HCT116 (cell line): ENCODE measurements at regions not wholly inside any gene's neighbourhood (a gene's known extent, or its start where the extent isn't known, plus 50 kb on each side); places are given as distances from the start of the nearest gene placed in this dataset.

Experiments
- ATAC-seq: fragments of 200-7000 bp; cut with Tn5 transposase; 2 replicates; pipeline ENCODE4 v1.9.1; 2020; ENCODE audit warnings: mild to moderate bottlenecking, moderate library complexity
- BruUV-seq: library from RNA; stranded (reverse); fragments of 400-500 nt; replicated peaks from 2 replicates; lab custom pipeline; 2021; lab: Mats Ljungman, UMichigan
- CTCF ChIA-PET: fragments of 300-600 bp; sonication (Branson Sonifier 250); formaldehyde crosslinking; loops from one replicate; lab custom pipeline; 2021; ENCODE audit warnings: antibody characterized with exemption; lab: Charles Lee
- POLR2A ChIA-PET: fragments of 300-600, 350-600 bp; sonication (Branson Sonifier 250); formaldehyde crosslinking; loops from one replicate; lab custom pipeline; 2021; ENCODE audit warnings: antibody characterized with exemption; lab: Charles Lee
- RAD21 ChIA-PET, 2 experiments: fragments of 300-600 bp; sonication (Branson Sonifier 250); formaldehyde crosslinking; loops; one replicate each; lab custom pipeline; 2023; ENCODE audit warnings: low total read pairs in 2 of 2; ENCODE audit not compliant: uncharacterized antibody in 2 of 2, unreplicated experiment in 2 of 2, low non-redundant PET in 1 of 2; lab: Charles Lee
- DNase-seq: peaks from one replicate; pipeline ENCODE4 v3.0.0-alpha.2; 2010; ENCODE audit warnings: low read depth, low spot score
- H2AFZ ChIP-seq: fragments of 200-600 bp; shearing (Covaris generic), sonication (generic); 2 replicates; pipeline ENCODE4 v1.6.1; 2017; ENCODE audit warnings: low read depth, mixed run types, mixed read lengths, antibody characterized with exemption, low read length; ENCODE audit not compliant: poor library complexity, severe bottlenecking
- H3K27ac ChIP-seq: 2 replicates; pipeline ENCODE4 v1.5.1; 2012; ENCODE audit warnings: low read depth, low read length
- H3K27me3 ChIP-seq: fragments of 200-600 bp; sonication (generic); 2 replicates; pipeline ENCODE4 v1.6.1; 2016; ENCODE audit warnings: mixed run types, low read length, mixed read lengths; ENCODE audit not compliant: insufficient read depth
- H3K36me3 ChIP-seq, 2 experiments: fragments of 200-500 bp in 1 of 2; fragments of 200-600 bp in 1 of 2; sonication (Bioruptor generic) in 1 of 2; sonication (generic) in 1 of 2; 2 replicates each; pipeline versions ENCODE4 v1.5.1 to v1.6.1; 2014 to 2016; ENCODE audit warnings: low read length in 2 of 2, inconsistent platforms in 1 of 2, mixed read lengths in 1 of 2, mixed run types in 1 of 2; ENCODE audit not compliant: insufficient read depth in 2 of 2, control insufficient read depth in 1 of 2
- H3K4me1 ChIP-seq, 2 experiments: fragments of 200-600 bp in 1 of 2; sonication (generic) in 1 of 2; 2 replicates each; pipeline versions ENCODE4 v1.5.1 to v1.6.1; 2012 to 2017; ENCODE audit warnings: low read length in 2 of 2, inconsistent platforms in 1 of 2, mild to moderate bottlenecking in 1 of 2, mixed read lengths in 1 of 2, mixed run types in 1 of 2, moderate library complexity in 1 of 2; ENCODE audit not compliant: insufficient read depth in 2 of 2, control insufficient read depth in 1 of 2
- H3K4me2 ChIP-seq: fragments of 200-600 bp; sonication (generic); 2 replicates; pipeline ENCODE4 v1.6.1; 2017; ENCODE audit warnings: mixed run types, low read length, mixed read lengths
- H3K4me3 ChIP-seq, 2 experiments: fragments of 200-600 bp in 1 of 2; sonication (generic) in 1 of 2; replicated peaks in 1 of 2; 2 replicates each; pipeline ENCODE4 v1.5.1; 2011 to 2016; ENCODE audit warnings: low read length in 2 of 2, control low read depth in 1 of 2, low read depth in 1 of 2, mild to moderate bottlenecking in 1 of 2, mixed read lengths in 1 of 2, mixed run types in 1 of 2
- H3K79me2 ChIP-seq: fragments of 200-600 bp; sonication (generic); 2 replicates; pipeline ENCODE4 v1.6.1; 2017; ENCODE audit warnings: mild to moderate bottlenecking, mixed run types, low read length, moderate library complexity, mixed read lengths; ENCODE audit not compliant: insufficient read depth
- H3K9ac ChIP-seq: fragments of 200-600 bp; sonication (generic); 2 replicates; pipeline ENCODE4 v1.6.1; 2016; ENCODE audit warnings: low read length, mixed read lengths
- H3K9me2 ChIP-seq: fragments of 200-600 bp; sonication (generic), shearing (Covaris generic); 2 replicates; pipeline ENCODE4 v1.6.1; 2017; ENCODE audit warnings: mixed run types, mild to moderate bottlenecking, moderate library complexity; ENCODE audit not compliant: insufficient read depth
- H3K9me3 ChIP-seq, 2 experiments: fragments of 200-500 bp in 1 of 2; fragments of 200-600 bp in 1 of 2; sonication (Bioruptor generic) in 1 of 2; sonication (generic) in 1 of 2; 2 replicates each; pipeline ENCODE4 v1.6.1; 2014 to 2017; ENCODE audit warnings: low read length in 2 of 2, mixed read lengths in 2 of 2, inconsistent platforms in 1 of 2, low read depth in 1 of 2, mild to moderate bottlenecking in 1 of 2, mixed run types in 1 of 2, moderate library complexity in 1 of 2; ENCODE audit not compliant: control insufficient read depth in 1 of 2, insufficient read depth in 1 of 2
- H4K20me1 ChIP-seq: fragments of 200-600 bp; sonication (generic), shearing (Covaris generic); 2 replicates; pipeline ENCODE4 v1.6.1; 2017; ENCODE audit warnings: mixed run types, mild to moderate bottlenecking, moderate library complexity; ENCODE audit not compliant: insufficient read depth
- CEBPB ChIP-seq: IDR thresholded peaks from 2 replicates; pipeline ENCODE4 v1.6.1; 2012; ENCODE audit warnings: low read depth
- CTCF ChIP-seq, 3 experiments: fragments of 200-600 bp in 1 of 3; sonication (generic) in 1 of 3; IDR thresholded peaks in 2 of 3; conservative IDR thresholded peaks in 1 of 3; 2 replicates each; pipeline ENCODE4 v1.5.1; 2012 to 2017; ENCODE audit warnings: low read depth in 2 of 3, low read length in 2 of 3, antibody characterized with exemption in 1 of 3, borderline replicate concordance in 1 of 3, control low read depth in 1 of 3, mild to moderate bottlenecking in 1 of 3, mixed read lengths in 1 of 3, mixed run types in 1 of 3, moderate library complexity in 1 of 3; ENCODE audit not compliant: insufficient read depth in 1 of 3
- EGR1 ChIP-seq: IDR thresholded peaks from 2 replicates; pipeline ENCODE4 v1.6.1; 2012; ENCODE audit warnings: low read depth
- EZH2 ChIP-seq: fragments of 200-600 bp; sonication (generic); IDR thresholded peaks from 2 replicates; pipeline ENCODE4 v1.6.1; 2017; ENCODE audit warnings: antibody characterized with exemption, mixed run types
- MAX ChIP-seq: IDR thresholded peaks from 2 replicates; pipeline ENCODE4 v1.6.1; 2012
- REST ChIP-seq: IDR thresholded peaks from 2 replicates; pipeline ENCODE4 v1.6.1; 2012; ENCODE audit warnings: low read depth
- SIN3A ChIP-seq: IDR thresholded peaks from 2 replicates; pipeline ENCODE4 v1.6.1; 2012; ENCODE audit warnings: low read depth
- SP1 ChIP-seq: IDR thresholded peaks from 2 replicates; pipeline ENCODE4 v1.6.1; 2012; ENCODE audit warnings: low read depth
- TCF7L2 ChIP-seq: IDR thresholded peaks from 2 replicates; pipeline ENCODE4 v1.7.0; 2011; ENCODE audit warnings: borderline replicate concordance, inconsistent platforms; ENCODE audit not compliant: insufficient read depth, insufficient read length; ENCODE audit errors: extremely low read depth
- YY1 ChIP-seq: IDR thresholded peaks from 2 replicates; pipeline ENCODE4 v1.6.1; 2011; ENCODE audit warnings: low read length, low read depth, moderate library complexity, mild to moderate bottlenecking; ENCODE audit not compliant: insufficient replicate concordance; ENCODE audit errors: extremely low read depth
- ZBTB33 ChIP-seq: IDR thresholded peaks from 2 replicates; pipeline ENCODE4 v1.6.1; 2011; ENCODE audit warnings: mild to moderate bottlenecking, low read length, moderate library complexity; ENCODE audit not compliant: insufficient replicate concordance; ENCODE audit errors: extremely low read depth
- ZFX ChIP-seq: fragments of 450-650 bp; IDR thresholded peaks from 2 replicates; pipeline ENCODE4 v1.6.1; 2017
- ZNF274 ChIP-seq: fragments of 200-500 bp; sonication (Bioruptor generic); IDR thresholded peaks from 2 replicates; pipeline ENCODE4 v1.6.1; 2014; ENCODE audit warnings: mild to moderate bottlenecking, low read depth, low read length, inconsistent platforms
- intact Hi-C: fragments of 100-400 bp; cut with micrococcal nuclease; formaldehyde crosslinking; loops from 2 replicates; pipeline ENCODE4 v1.10.0; 2022

GRCh38 chr6:125469915-125470314 is 168.1 kb upstream of the HDDC2 start:
- intact Hi-C loops: no loop called here
- ChIA-PET RAD21 (no interaction called here), POLR2A (no interaction called here), CTCF (no interaction called here)
- Histone ChIP-seq H2AFZ (no peak overlapping the region), H3K36me3 (no peaks in the 10 kb centered on the region), H4K20me1 (no peaks in the 10 kb centered on the region), H3K4me3 (no peak overlapping the region), H3K79me2 (no peaks in the 10 kb centered on the region), H3K27ac (no peak overlapping the region), H3K4me2 (no peak overlapping the region), H3K9ac (no peak overlapping the region), H3K4me1 (no peaks in the 10 kb centered on the region), H3K9me3 (no peaks in the 10 kb centered on the region), H3K27me3 (peaks cover 31% of the 10 kb centered on the region; the same call in 1 of the 2 replicates), H3K9me2 (no peaks in the 10 kb centered on the region)
- no TSS peak for BruUV-seq
- DNase-seq (no peak), ATAC-seq (no peak)
- TF ChIP-seq MAX (no peak), EZH2 (no peak), ZBTB33 (no peak), CTCF (IDR thresholded peaks at IDR 0.05 in 2 of 3, conservative IDR thresholded peaks at IDR 0.05 in 1 of 3; ENCODE audit: borderline replicate concordance in 1 of 3, insufficient read depth in 1 of 3, low read depth in 2 of 3, low read length in 2 of 3) (no peak), SP1 (no peak), REST (no peak), TCF7L2 (no peak), EGR1 (no peak), SIN3A (no peak), ZNF274 (no peak), ZFX (no peak), CEBPB (no peak), YY1 (no peak)
